Activated CD4-positive, alpha-beta T cell treated with anti-CD3 and anti-CD28 coated beads for 48 hours (primary cell): ENCODE measurements at regions not wholly inside any gene's neighbourhood (a gene's known extent, or its start where the extent isn't known, plus 50 kb on each side); places are given as distances from the start of the nearest gene placed in this dataset.

Source experiments
- DNase-seq: peaks from one replicate; pipeline ENCODE4 v3.0.0-alpha.2; 2020

DNA sequence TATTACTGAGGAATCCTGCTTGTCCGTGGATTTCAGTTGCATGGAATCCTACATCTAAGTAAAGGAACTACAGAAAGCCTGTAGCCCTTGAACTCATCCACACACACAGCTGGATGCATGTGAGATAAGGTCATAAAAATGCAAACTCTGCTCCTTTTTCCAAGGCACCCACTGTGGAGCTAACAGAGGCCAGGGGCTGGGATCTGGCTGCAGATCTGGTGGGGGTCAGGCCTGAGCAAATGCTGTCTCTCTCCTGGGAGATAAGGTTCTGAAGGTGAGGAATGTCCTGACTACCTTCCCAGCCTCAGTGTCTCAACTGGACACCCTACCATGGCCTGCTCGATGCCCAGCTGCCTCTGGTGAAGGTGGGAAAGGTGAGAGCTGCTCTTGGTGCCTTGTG, 321.5 kb downstream of the LRFN2 start:
- DNase-seq = no peak

DNA sequence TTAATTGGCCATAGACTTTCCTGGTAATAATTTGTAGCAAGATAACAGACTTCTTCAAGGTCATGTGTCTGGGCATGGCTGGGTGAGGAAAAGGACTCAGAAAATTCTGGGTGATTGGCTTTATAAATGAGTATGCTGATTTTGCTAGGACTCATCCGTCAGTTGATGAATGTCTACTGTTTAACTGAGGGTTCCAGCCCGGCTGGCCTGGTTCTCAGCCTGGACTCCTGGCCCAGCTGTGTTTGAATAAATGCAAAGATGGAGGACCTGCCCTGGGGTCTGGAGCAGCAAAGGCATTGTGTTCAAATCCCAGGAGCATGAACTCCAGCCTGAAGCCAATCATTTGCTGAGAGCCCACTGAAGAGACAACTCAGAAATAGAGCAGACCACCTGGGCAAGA, 323.2 kb downstream of the LRFN2 start:
- DNase-seq = no peak

DNA sequence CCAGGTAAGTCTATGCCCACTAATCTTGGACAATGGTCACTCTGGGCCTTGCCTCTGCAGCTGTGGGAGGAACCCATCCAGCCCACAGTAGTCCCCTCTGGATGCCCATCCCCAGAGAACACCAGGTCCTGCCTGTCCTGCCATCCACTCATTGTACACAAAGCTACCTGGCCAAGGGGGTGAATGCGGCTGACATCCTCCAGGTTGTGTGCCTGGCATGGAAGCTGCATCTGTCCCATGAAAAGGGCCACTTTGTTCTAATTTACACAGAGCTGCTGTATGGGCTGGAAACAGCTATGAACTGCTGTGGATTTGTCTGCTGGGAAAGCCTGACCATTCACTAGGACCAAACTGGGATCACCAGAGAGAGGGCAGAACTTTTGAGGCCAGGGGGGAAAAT, 324.8 kb downstream of the LRFN2 start:
- DNase-seq = no peak

DNA sequence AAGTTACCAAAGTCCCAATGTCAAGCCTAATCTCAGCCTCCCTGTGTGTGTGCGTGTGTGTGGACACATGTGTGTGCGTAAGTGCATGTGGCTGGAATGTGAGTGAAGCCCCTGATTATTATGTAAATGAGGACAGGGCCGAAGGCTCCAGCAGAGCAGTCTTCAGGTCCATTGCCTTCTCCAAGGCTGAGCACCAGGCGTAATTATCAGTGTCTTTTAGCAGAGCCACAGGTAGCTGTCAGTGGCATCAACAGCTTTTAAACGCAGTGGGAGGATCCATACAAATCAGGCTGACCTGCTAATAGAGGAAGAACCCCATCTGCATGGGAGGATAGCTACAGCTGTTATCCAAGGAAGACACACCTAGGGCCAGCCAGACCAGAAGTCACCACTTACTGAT, 324.3 kb upstream of the MOCS1 start:
- no peak for DNase-seq

DNA sequence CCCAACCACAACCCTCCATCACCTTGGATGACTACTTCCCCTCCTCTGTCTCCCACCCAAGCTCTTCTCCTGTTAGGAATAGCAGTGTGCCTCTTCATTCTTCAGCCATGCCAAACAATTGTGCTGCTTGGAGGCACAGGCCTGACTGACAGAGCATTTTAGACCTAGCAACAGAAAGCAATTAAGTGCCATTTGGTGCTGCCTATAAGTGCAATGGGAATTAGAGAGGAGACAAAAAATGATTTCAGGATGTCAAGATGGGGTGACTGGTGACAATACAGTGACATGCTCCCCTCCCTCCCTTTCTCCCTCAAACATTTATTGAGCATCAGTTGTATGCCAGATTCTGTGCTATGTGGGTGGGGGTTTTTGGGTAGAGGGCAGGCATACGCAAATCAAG, 322.6 kb upstream of the MOCS1 start:
- no peak for DNase-seq

DNA sequence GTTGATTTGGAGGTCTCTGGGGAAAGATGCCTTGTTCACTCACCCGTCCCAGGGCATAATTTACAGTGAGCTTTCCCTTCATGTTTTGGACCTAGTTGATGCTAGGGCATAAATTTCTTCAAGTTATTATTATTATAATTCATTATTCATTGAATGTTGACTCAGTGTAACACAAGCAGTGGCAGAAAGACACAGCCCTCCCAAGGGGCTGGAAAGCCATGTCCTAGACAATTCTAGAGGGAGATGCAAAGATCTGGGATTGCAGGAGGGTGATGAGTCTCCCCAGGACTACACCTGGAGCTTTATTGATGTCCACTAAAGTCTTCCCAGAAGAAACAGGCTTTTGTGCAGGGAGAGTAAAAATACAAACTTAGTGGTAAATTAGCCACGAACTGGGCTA, 322.0 kb upstream of the MOCS1 start:
- no peak for DNase-seq

DNA sequence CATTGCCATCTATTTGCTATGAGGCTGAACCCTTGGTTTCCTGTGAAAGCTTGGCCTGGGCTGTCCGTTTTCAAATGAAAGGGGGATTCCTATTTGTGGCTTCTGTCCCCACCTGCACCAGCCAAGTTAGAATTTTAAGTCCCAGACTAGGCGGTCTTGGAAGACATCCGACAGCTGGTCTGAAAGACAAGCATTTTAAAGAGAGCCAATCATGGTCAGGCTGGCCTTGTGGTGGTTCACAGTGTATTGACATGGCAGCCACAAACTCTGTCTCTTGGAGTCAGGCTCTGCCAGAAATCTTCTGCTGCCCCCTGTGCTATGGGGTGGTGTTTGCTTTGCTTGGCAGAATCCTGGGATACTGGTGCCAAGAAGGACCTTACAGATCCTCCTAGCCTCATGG, 319.2 kb upstream of the MOCS1 start:
- no peak for DNase-seq

DNA sequence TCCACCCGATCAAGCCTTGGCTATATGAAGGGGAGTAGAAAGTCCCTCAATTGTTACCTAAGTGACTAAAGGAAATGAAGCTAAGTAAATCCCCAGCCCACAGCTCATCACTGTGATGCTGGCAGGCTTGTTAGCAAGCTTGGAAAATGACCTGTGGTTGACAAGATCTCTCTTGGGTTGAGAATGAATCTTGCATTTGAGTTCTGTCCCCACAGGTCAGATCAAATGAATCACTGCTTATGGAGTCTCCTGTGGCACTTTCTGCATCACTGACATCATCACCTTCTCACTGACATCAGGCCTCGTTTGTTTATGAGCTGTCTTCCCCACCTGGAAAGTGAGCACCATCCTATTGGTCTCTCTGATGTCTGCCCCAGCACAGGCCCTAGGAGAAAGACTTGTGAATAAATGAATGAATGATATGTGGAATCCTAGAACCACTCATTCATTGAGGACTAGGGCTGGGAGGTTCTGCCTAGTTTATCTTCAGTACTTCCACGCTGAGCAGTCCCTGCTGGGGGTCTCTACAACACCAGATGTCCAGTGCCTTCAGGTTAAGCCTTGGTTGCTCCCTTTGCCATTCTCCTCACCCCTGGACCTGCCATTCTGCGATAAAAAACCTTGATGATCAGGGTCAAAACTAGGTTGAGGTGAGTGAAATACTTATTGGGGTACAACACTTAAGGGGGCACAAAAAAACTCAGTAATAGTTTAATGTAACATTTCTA, 318.4 kb upstream of the MOCS1 start:
- no peak for DNase-seq

DNA sequence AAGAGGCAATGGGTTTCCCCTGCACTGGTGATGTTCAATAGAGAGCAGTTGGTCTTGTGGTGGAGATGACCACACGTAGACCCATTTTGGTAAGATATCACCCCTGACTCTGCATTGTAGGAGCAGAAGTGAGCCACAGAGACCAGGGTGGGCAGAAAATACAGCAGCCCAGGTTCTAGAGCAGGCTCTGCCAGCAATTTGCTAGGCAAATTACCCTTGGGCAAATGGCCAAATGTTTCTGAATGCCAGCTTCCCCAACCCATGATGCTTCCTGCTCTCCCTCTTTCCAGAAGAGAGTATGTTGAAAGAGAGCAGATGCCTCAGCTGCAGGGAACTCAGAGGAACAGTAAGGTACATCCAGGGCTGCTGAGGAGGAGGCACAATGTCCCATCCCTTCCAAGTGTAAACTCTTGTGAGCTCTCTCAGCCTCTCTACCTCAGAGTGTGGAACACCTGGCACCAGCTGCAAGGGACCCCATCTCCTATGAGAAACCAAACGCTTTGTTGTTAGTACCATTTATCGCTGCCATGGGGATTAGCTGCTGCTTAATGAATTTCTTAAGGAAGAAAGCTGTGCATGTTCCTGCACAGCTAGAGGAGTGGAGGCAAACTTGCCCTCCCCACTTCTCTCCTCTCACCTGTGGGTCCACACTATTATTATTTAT, 317.5 kb upstream of the MOCS1 start:
- DNase-seq = no peak

DNA sequence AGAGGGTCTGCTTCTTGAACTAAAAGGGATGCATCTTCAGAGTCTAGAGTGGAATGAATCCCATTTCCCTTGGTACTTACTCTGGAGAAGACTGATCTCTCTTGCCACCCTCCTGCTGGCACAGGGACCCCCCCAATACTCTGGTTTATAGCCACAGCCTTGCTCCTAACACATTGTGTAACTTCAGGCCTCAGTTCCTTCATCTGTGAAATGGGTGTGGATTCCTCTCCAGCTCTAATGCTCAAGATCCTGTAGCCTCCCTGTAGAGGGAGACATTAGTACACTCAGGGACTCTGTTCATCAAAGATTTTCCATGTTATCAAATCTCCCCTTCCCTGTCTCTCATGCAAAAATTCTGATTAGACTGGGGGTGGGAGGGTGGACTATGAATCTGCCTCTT, 315.7 kb upstream of the MOCS1 start:
- no peak for DNase-seq

DNA sequence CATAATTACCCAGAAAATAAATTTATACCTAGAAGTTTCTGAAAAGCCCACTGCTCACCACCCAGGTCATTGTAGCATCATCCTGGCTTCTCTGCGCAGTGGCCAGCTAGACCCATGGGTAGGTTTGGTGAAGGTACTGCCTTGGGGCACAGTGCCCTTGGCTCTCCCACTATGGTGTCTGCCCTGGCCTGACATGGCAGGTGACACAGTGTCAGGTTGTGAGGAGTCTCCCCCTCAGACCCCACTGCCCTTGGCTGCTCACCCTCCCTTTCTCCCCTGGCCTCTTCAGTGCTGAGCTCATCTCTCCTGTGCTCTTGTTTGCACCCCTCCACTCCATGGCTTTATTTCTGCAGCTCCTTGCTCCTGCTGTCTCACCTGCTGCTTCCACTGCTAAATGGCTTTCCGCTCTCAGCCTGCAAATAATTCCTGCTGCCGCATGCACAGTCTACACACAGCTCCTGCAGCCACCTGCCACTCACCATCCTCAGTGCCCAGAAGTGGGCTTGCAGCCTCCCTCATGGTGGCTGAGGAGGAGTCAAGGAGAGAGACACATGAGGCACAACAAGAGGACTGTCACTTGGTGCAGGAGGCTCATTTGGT, 313.4 kb upstream of the MOCS1 start:
- no peak for DNase-seq

DNA sequence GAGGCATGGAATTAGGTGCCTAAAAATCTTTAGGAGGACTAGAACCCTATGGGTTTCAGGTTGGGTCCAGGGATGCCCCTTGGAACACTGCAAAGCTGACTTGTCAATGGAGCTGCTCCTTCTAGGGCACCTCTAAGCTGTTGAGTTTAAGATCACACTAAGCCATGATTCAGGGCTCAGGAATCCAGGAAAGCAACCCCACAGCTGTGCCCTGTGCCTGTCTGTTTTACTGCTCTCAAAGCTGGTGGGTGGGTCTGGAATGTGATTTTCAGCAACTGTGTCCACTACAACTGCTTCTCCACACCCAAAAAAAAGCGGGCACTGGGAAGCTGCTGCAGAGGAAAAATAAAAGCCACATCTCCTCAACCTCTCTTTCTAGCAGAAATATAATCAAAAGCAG, 310.4 kb upstream of the MOCS1 start:
- DNase-seq = no peak

DNA sequence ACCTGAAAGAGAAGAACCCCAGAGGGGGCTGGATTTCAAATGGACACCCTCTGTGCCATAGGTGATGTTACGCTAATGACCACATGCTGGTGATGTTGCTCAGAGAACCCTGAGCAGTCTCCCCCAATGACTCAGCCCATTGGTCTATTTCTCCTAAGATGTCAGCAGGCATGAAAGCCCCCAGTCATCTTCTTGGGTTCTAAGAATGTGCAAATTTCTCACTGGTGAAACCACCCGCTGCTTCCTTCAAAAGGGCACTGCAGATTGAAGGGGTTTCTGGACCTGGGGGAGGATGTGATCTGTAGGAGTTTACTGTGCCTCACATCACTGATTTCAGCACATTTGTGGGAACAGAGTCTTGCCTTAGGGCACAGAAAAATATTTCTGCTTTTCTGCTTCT, 298.4 kb upstream of the MOCS1 start:
- no peak for DNase-seq

DNA sequence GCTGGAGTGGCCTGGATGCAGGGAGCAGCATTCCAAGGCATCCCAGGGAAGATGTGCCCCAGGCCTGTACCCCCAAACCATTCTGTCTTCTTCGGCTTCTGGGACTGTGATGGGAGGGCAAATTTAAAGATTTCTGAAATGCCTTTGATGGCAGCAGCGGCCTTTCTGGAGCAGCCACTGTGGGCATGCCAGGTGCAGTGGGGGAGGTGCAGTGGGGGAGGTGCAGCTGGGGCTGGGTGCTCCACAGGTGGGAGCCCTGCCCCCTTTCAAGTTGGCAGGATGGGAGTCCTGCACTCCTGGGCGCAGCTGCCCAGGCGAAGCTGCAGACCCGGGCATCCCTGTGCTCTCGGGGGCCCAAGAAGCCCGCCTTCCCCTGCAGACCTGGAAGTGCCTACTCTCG, 293.5 kb upstream of the MOCS1 start:
- DNase-seq = no peak

DNA sequence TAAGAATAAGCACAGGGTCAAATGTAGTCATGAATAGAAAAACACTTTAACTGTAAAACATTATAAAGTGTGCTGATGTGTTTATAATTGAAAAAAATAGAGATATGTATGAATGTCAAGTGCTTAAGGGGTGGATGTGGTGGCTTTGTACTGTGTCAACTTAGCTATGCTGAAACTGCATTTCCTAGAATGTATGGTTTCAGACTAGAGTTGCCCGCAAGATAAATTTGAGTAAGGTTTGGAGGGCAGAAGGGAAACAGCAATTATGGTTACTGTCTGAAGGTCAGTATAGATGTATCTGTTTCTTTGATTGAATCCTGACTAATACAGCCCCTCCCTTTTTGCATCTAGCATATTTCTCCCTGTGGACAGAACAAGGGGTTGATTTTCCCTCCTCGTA, 288.1 kb upstream of the MOCS1 start:
- no peak for DNase-seq

DNA sequence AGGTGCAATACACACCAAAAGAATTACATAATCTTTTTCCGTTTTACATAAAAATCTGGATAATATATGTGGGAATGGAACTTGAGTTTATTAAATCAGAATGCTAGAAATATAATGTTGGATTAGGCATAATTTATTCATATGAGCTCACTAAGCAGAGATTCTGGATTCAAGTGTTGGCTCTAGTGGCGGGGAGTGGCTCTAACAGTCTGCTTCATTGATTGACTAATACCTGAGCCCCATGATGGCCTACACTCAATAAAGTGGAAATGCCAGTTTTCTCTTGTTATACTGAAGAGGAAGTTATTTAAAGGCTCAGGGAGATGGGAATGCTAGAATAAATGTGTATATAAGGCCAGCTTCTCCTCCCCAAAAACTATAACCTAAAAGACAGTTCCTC, 285.5 kb upstream of the MOCS1 start:
- DNase-seq = no peak

DNA sequence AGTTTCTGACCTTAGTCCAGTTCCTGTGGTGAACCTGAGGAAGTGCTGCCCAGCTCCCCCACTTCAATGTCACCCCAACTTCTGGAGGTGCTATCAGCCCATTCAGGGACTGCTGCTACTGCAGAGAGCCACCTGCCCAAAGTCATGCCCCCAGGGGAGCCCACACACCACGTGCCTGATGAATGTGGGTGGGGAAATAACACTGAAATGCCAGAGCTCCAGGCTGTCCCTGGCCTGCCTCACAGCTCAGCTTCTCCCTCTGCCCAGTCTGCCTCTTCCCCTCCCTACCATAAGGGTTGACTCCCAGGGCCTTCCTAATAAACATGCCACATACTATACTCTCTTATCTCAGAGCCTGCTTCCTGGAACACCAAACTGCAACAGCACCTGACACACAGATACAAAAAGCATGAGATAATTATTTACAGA, 276.4 kb upstream of the MOCS1 start:
- no peak for DNase-seq

DNA sequence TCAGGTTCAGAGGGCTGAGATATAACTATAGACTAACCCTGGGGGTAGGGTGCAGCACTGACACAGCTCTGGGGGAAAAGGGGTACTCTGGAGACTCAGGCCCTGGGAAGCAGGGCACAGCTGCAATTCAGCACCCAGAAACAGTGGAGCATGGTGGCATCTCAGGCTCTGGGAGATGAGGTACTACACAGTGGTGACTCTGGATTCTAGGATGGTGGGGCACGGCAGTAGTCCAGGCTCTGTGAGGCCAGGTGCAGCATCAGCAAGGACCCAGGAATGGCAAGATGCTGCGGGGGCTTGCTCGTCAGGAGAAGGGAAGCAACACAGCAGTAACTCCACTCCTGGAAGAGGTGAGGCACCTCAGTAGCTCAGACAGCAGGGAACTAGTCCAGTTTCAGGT, 271.5 kb upstream of the MOCS1 start:
- no peak for DNase-seq

DNA sequence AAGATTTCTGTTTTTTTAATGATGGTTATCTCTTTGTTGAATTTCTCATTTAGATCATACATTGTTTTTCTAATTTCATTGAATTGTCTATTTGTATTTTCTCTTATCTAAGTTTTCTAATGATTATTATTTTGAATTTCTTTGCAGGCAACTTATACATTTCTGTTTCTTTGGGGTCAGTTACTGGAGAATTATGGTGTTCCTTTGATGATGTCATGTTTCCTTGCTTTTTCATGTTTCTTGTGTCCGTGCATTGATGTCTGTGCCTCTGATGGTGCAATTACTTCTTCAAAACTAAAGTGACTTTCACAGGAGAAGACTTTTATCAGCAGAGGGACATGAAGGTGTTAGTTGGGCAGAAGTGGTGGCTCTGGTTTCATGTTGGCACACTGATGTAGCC, 270.7 kb upstream of the MOCS1 start:
- no peak for DNase-seq

DNA sequence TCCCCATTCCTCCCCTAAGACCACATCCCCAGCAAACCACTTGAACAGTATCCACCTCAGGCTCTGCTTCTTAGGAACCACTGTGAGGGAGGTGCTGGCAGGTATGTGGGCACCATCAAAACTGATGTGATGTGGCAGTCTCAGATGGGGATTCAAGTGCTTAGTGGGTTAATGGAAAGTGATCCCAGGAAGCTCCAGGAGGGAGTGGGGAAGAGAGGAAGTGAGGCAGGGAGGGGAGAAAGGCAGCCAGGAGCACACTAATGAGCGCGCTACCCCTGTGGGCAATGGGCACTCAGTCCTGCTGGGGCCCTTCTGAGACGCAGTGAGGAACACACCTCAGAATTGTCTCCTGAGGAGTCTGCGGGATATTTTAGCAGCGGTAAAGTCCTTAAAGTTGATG, 263.1 kb upstream of the MOCS1 start:
- no peak for DNase-seq

DNA sequence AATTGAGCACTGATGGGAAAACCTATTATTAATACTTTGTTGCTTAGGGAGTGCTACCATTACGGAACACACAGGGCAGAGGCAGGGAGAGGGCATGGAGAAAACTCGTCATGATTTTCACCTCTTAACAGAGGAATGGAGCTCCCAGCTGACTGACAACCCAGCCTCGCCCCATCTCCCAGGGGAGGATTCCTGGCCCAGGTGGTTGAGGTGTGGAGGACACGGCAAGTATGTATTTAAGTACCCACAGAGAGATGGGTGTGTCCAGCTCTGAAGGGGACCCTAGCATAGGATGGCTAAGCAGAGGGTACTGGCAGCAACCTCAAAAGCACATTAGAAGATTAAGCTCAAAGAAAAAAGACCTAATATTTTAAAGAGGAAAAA, 261.9 kb upstream of the MOCS1 start:
- DNase-seq = no peak

DNA sequence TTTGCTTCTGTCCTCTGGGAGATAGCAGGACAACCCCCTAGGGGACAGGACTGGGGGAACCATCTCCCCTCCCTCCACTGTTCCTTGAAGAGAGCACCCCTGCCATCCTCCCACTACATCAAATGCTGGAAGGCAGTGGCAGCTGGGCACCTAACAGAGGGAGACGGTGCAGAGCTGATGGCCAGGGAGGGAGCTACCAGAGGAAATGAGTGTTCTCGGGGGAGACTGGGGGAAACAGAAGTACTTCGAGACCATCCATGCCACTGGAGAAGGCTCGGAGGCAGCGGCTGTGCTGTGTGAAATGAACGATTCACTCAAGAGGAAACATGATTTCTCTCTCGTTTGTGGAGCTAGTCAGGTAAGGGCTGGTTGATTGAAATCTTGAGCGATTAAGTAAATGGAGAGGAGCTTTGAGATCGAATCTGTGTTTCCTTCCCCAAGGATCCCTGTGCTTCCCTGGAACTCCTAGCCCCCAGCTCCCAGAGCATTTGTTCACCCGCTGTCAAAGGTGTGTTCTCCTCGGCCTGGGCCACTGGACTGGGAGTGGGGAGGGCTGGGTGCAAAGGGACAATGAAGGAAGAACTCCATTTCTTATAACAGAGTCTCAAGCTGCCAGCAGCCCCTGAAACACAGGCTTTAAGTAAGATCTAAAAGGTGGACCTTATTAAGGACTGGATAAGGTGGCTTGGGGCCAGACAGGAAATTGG, 261.3 kb upstream of the MOCS1 start:
- DNase-seq = no peak

DNA sequence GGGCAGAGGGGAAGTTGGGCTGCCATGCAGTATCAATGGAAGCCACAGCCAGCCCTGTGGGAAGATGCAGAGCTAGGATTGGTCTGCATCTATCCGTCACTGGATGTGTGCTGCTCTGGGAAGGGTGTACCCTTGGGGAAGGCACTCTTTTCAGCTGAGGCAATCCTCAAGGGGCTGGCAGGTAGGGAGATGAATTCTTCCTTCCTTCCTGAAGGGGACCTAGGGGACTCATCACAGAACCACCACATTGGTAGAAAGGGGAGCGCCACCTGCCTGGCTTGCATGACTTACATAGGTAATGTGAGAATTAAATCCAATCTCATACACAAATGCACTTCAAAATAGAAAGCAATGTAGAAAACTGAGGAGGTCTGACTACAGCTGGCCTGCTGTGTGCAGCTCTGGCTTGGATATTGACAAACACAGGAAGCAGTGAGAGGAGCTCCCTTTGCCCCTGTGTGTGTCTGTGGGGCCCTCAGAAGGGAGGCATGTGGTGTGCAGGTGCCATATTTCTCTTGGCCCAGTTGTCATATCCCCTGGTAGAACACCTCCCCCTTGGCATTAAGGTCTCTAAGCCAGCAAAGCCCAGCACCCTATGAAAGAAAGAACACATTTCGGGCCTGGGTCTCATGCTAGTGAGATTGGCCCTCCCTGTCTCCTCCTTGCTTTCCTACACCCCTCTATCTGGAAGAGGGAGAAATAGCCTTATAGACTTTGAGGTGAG, 260.3 kb upstream of the MOCS1 start:
- DNase-seq = no peak
